T-cell (primary cell): ENCODE measurements at regions not wholly inside any gene's neighbourhood (a gene's known extent, or its start where the extent isn't known, plus 50 kb on each side); places are given as distances from the start of the nearest gene placed in this dataset.

ENCODE experiments used
- ATAC-seq, 4 experiments: fragments of 200-7000 bp in 3 of 4; fragments of 150-1000 bp in 1 of 4; cut with Tn5 transposase; replicated peaks in 1 of 4; 1 replicate in 3 of 4; 2 replicates in 1 of 4; pipeline ENCODE4 v1.10.0; 2021; ENCODE audit warnings: moderate library complexity in 3 of 4, mild to moderate bottlenecking in 2 of 4, moderate number of reproducible peaks in 1 of 4
- CTCF ChIA-PET, 2 donors: fragments of 300-600 bp; sonication (Branson Sonifier 250); formaldehyde crosslinking; loops; one replicate each; lab custom pipeline; 2022; ENCODE audit warnings: antibody characterized with exemption in 2 of 2; lab: Charles Lee
- POLR2A ChIA-PET, 2 donors: fragments of 300-600 bp; sonication (Branson Sonifier 250); formaldehyde crosslinking; loops; one replicate each; lab custom pipeline; 2022; ENCODE audit warnings: antibody characterized with exemption in 2 of 2; lab: Charles Lee
- DNase-seq, 35 experiments: peaks; one replicate each; pipeline versions ENCODE4 v3.0.0 to v3.0.0-alpha.2; 2013 to 2023
- H3K27ac ChIP-seq: one replicate; pipeline ENCODE4 v1.5.1; 2013; ENCODE audit warnings: low read length
- H3K27me3 ChIP-seq, 2 experiments: replicated peaks in 1 of 2; 1 replicate in 1 of 2; 2 replicates in 1 of 2; pipeline versions ENCODE4 v1.6.1 to v1.7.0; 2013; ENCODE audit warnings: low read length in 1 of 2, mixed read lengths in 1 of 2; ENCODE audit not compliant: control insufficient read depth in 2 of 2, insufficient read depth in 2 of 2; ENCODE audit errors: extremely low read depth in 1 of 2
- H3K36me3 ChIP-seq, 2 donors: 1 replicate in 1 of 2; 2 replicates in 1 of 2; pipeline versions ENCODE4 v1.6.1 to v1.7.0; 2013; ENCODE audit warnings: low read length in 1 of 2; ENCODE audit not compliant: control insufficient read depth in 2 of 2, insufficient read depth in 1 of 2; ENCODE audit errors: extremely low read depth in 1 of 2
- H3K4me1 ChIP-seq, 2 experiments: 1 replicate in 1 of 2; 2 replicates in 1 of 2; pipeline versions ENCODE4 v1.6.1 to v1.7.0; 2013; ENCODE audit warnings: low read length in 2 of 2, mixed read lengths in 1 of 2; ENCODE audit not compliant: insufficient read depth in 2 of 2, control insufficient read depth in 1 of 2; ENCODE audit errors: extremely low read depth in 1 of 2
- H3K4me3 ChIP-seq, 2 donors: 1 replicate in 1 of 2; 2 replicates in 1 of 2; pipeline versions ENCODE4 v1.5.1 to v1.7.0; 2013; ENCODE audit warnings: mild to moderate bottlenecking in 2 of 2, low read length in 1 of 2, moderate library complexity in 1 of 2; ENCODE audit not compliant: control insufficient read depth in 1 of 2; ENCODE audit errors: extremely low read depth in 1 of 2
- H3K9me3 ChIP-seq: 2 replicates; pipeline ENCODE4 v1.7.0; 2013
- H3K27ac Mint-ChIP-seq, 2 donors: one replicate each; pipeline ENCODE4 v1.8.0; 2020 to 2021; ENCODE audit warnings: mild to moderate bottlenecking in 2 of 2, mixed read lengths in 2 of 2
- H3K27me3 Mint-ChIP-seq, 2 donors: one replicate each; pipeline ENCODE4 v1.8.0; 2021 to 2022; ENCODE audit warnings: mixed read lengths in 2 of 2
- H3K36me3 Mint-ChIP-seq: one replicate; pipeline ENCODE4 v1.8.0; 2021; ENCODE audit warnings: mixed read lengths
- H3K4me1 Mint-ChIP-seq, 3 donors: one replicate each; pipeline ENCODE4 v1.8.0; 2020 to 2022; ENCODE audit warnings: mixed read lengths in 3 of 3, mild to moderate bottlenecking in 1 of 3
- H3K4me3 Mint-ChIP-seq, 3 donors: one replicate each; pipeline ENCODE4 v1.8.0; 2020 to 2022; ENCODE audit warnings: mild to moderate bottlenecking in 3 of 3, mixed read lengths in 3 of 3, moderate library complexity in 3 of 3
- H3K9me3 Mint-ChIP-seq, 3 donors: one replicate each; pipeline ENCODE4 v1.8.0; 2020 to 2022; ENCODE audit warnings: mixed read lengths in 3 of 3
- WGBS: methylation state at CpG from one replicate; pipeline ENCODE4 v1.1.5; 2013; ENCODE audit warnings: missing lambda C conversion rate; ENCODE audit not compliant: insufficient coverage; 5-methylcytosine and 5-hydroxymethylcytosine counted together

- ATAC-seq = no peak
- Mint-ChIP-seq H3K36me3 (no peaks in the 10 kb centered on the region), H3K9me3 (no peaks in the 10 kb centered on the region), H3K4me3 (no peak overlapping the region), H3K4me1 (no peaks in the 10 kb centered on the region), H3K27ac (no peak overlapping the region), H3K27me3 (peaks cover 10% of the 10 kb centered on the region in 2 donors)
- Histone ChIP-seq H3K27ac (no peak overlapping the region), H3K27me3 (peaks cover 0 to 11% of the 10 kb centered on the region in 2 experiments), H3K36me3 (no peaks in the 10 kb centered on the region), H3K4me1 (no peaks in the 10 kb centered on the region), H3K9me3 (no peaks in the 10 kb centered on the region), H3K4me3 (no peak overlapping the region)
- 49% methylated on average over 3 of the region's 5 CpGs for WGBS
- ChIA-PET CTCF (no interaction called here), POLR2A (no interaction called here)
- no peak for DNase-seq
Observed at GRCh38 chr10:63829573-63830149, 308.5 kb downstream of the REEP3 start.

- no peak for ATAC-seq
- ChIA-PET POLR2A (no interaction called here), CTCF (no interaction called here)
- no peaks in the 10 kb centered on the region for H3K4me1 Mint-ChIP-seq
- H3K27ac Mint-ChIP-seq = no peak overlapping the region
- Histone ChIP-seq H3K27ac (no peak overlapping the region), H3K4me3 (no peak overlapping the region), H3K36me3 (no peaks in the 10 kb centered on the region), H3K27me3 (peaks cover 0 to 11% of the 10 kb centered on the region in 2 experiments), H3K9me3 (no peaks in the 10 kb centered on the region), H3K4me1 (no peaks in the 10 kb centered on the region)
- H3K27me3 Mint-ChIP-seq = peaks cover 13 to 14% of the 10 kb centered on the region in 2 donors
- no peaks in the 10 kb centered on the region for H3K36me3 Mint-ChIP-seq
- no peak for DNase-seq
- H3K4me3 Mint-ChIP-seq = no peak overlapping the region
- H3K9me3 Mint-ChIP-seq = no peaks in the 10 kb centered on the region
Observed at GRCh38 chr10:63832686-63833085, 311.5 kb downstream of the REEP3 start.

GRCh38 chr10:63833411-63834060, 312.3 kb downstream of the REEP3 start:
- Mint-ChIP-seq H3K9me3 (no peaks in the 10 kb centered on the region), H3K4me1 (no peaks in the 10 kb centered on the region), H3K27ac (no peak overlapping the region), H3K4me3 (no peak overlapping the region), H3K27me3 (peaks cover 13 to 14% of the 10 kb centered on the region in 2 donors), H3K36me3 (no peaks in the 10 kb centered on the region)
- no peak overlapping the region for H3K4me3 ChIP-seq
- ATAC-seq (no peak), DNase-seq (no peak)
- peaks cover 0 to 10% of the 10 kb centered on the region in 2 experiments for H3K27me3 ChIP-seq
- 86% methylated on average over 1 of the region's 5 CpGs for WGBS
- no peaks in the 10 kb centered on the region for H3K9me3 ChIP-seq
- ChIA-PET CTCF (no interaction called here), POLR2A (no interaction called here)
- no peak overlapping the region for H3K27ac ChIP-seq
- H3K36me3 ChIP-seq = no peaks in the 10 kb centered on the region
- H3K4me1 ChIP-seq = no peaks in the 10 kb centered on the region

- no peaks in the 10 kb centered on the region for H3K36me3 Mint-ChIP-seq
- Histone ChIP-seq H3K4me1 (no peaks in the 10 kb centered on the region), H3K27ac (no peak overlapping the region), H3K9me3 (no peaks in the 10 kb centered on the region), H3K4me3 (no peak overlapping the region), H3K36me3 (no peaks in the 10 kb centered on the region), H3K27me3 (no peaks in the 10 kb centered on the region)
- CTCF ChIA-PET = no interaction called here
- peaks cover 9 to 17% of the 10 kb centered on the region in 2 donors for H3K27me3 Mint-ChIP-seq
- H3K4me1 Mint-ChIP-seq = no peaks in the 10 kb centered on the region
- no peak for ATAC-seq
- POLR2A ChIA-PET = no interaction called here
- no peak for DNase-seq
- no peak overlapping the region for H3K4me3 Mint-ChIP-seq
- WGBS = 55% methylated on average over 2 of the region's 4 CpGs
- no peak overlapping the region for H3K27ac Mint-ChIP-seq
- no peaks in the 10 kb centered on the region for H3K9me3 Mint-ChIP-seq
Observed at GRCh38 chr10:63836666-63837442, 315.7 kb downstream of the REEP3 start.

GRCh38 chr10:63841761-63842160, 320.6 kb downstream of the REEP3 start:
- Mint-ChIP-seq H3K27ac (no peak overlapping the region), H3K4me1 (no peaks in the 10 kb centered on the region), H3K36me3 (no peaks in the 10 kb centered on the region), H3K27me3 (peaks cover 7 to 21% of the 10 kb centered on the region in 2 donors), H3K9me3 (no peaks in the 10 kb centered on the region), H3K4me3 (no peak overlapping the region)
- Histone ChIP-seq H3K4me1 (no peaks in the 10 kb centered on the region), H3K36me3 (no peaks in the 10 kb centered on the region), H3K27me3 (no peaks in the 10 kb centered on the region), H3K27ac (no peak overlapping the region), H3K4me3 (no peak overlapping the region), H3K9me3 (no peaks in the 10 kb centered on the region)
- whole genome bisulfite sequencing = 79% methylated on average over 2 of the region's 5 CpGs
- DNase-seq (no peak), ATAC-seq (no peak)
- ChIA-PET CTCF (no interaction called here), POLR2A (no interaction called here)

- Histone ChIP-seq H3K4me3 (no peak overlapping the region), H3K27me3 (no peaks in the 10 kb centered on the region), H3K27ac (no peak overlapping the region), H3K4me1 (no peaks in the 10 kb centered on the region), H3K9me3 (no peaks in the 10 kb centered on the region), H3K36me3 (no peaks in the 10 kb centered on the region)
- WGBS = no CpG with 5 or more reads among the region's 2 CpGs
- DNase-seq (no peak), ATAC-seq (no peak)
- Mint-ChIP-seq H3K9me3 (peaks cover 3 to 6% (median 4%) of the 10 kb centered on the region in 3 donors), H3K27ac (no peak overlapping the region), H3K27me3 (peaks cover 7 to 24% of the 10 kb centered on the region in 2 donors), H3K36me3 (no peaks in the 10 kb centered on the region), H3K4me3 (no peak overlapping the region), H3K4me1 (no peaks in the 10 kb centered on the region)
- POLR2A ChIA-PET = no interaction called here
- CTCF ChIA-PET = interaction anchor here in 1 of 2 donors (0.5 kb wide), 1 partner anchor 618 kb away, joined by 4 read pairs; no protein-coding TSS in a partner anchor
Observed at GRCh38 chr10:63843107-63843506, 321.9 kb downstream of the REEP3 start.
